ENCODE measurements at regions not wholly inside any gene's neighbourhood (a gene's known extent, or its start where the extent isn't known, plus 50 kb on each side); places are given as distances from the start of the nearest gene placed in this dataset.
"Not testable (repeated sequence)": the region's sequence is repeated elsewhere in the genome, so short reads cannot be mapped to it uniquely, and the experiment has no call there.

GRCh38 chr10:3634646-3635045, 150.4 kb downstream of the KLF6 start:
- DNase-seq (ENCODE audit: low spot score in 2 of 2); FAIRE-seq: not testable (repeated sequence)

GRCh38 chr10:3631701-3632330, 153.2 kb downstream of the KLF6 start:
- no peak for DNase-seq (ENCODE audit: low spot score in 2 of 2)
- no peak for FAIRE-seq

DNA sequence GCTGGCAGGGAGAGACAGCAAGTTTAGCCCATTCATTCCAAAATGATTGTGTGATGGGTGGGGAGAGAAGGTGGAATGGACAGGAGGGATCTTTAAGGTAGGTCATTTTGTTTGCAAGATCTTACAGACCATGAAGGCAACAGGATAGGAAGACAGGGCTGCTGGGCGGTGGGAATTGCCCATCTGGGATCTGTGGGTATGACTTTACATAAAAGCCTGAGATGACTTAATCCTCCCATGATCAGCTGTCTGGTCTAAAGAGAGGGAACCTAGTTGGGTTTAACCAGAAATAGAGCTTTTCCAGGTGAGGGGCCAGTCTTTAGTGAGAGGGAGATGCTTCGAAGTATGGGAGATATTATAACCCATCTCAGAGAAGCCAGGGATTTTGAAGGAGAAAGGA, 153.7 kb downstream of the KLF6 start:
- FAIRE-seq (no peak), DNase-seq (ENCODE audit: low spot score in 2 of 2) (no peak)

DNA sequence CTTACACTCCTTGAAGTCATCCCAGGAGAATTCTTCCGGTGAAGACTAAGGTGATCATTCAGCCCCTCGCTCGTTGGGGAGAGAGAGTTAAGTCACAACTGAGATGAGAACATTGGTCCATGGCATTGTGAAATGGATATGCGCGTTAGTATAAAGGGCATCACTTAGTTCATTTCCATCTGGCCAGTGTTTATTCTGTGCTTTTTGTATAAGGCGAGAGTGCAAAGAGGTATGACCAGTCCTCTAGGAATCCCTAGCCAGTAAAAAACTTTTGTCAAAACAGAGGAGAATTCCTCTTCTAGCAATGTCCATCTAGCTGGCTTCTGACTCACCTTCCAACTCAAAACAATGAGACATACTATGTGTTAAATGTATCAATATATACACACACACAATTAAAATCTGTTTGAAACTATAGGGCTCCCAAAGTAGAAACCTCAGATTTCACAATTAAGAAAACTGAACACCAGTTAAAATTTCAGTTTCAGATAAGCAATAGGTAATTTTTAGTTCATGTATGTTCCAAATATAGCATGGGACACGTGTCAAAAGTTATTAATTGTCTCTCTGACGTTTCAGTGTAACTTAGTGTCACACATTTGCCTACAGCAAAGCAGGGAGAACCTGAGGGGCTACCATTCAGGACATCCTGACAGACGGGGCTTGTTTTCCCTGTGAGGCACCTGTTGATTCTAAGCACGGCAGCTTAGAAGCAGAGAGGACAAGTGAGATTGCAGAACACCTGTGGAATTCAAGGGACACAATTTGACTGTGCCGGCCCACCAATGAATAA, 158.9 kb downstream of the KLF6 start:
- DNase-seq (ENCODE audit: low spot score in 2 of 2), result no peak
- FAIRE-seq, result no peak

DNA sequence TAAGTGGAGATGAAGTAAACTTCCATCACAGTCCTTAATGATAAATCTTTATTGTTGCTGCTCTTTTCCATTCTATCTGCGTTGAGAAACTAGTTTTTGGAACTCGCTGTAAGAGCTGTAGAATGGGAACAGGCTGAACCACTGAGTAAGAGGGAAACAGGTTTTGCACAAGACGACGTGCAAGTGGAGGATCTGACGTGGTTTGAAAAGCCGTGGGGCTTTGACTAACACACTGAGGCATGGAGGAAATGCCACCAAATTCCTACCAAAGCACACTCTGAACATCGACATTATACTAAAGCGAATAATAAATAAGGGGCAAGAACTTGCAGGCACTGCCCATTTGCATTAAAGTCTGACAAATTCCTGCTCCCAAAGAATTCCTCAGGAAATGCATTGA, 160.6 kb downstream of the KLF6 start:
- no peak for FAIRE-seq
- DNase-seq (ENCODE audit: low spot score in 2 of 2), result no peak

- DNase-seq (ENCODE audit: low spot score in 2 of 2) (no peak), FAIRE-seq (no peak)
Measured at GRCh38 chr10:3623746-3624145, 161.3 kb downstream of the KLF6 start.

GRCh38 chr10:3622845-3623621, 162.0 kb downstream of the KLF6 start:
- DNase-seq (ENCODE audit: low spot score in 2 of 2) (no peak), FAIRE-seq (no peak)

DNA sequence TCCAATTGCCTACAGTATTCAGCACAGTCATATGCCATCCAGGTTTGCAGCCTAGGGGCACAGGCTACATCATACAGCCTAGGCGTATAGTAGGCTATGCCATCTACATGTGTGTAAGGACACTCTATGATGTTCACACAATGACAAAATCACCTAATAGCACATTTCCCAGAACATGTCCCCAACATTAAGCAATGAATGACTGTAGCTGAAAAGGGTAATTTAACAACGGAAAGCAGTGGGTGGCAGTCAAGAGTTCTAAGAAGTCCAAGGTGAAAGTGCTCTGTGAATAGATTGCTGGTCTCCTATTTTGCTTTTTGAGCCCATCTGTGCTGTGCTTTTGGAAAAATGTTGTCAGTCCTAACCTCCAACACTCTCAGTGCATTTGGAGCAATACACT, 162.6 kb downstream of the KLF6 start:
- no peak for DNase-seq (ENCODE audit: low spot score in 2 of 2)
- no peak for FAIRE-seq

- no peak for DNase-seq (ENCODE audit: low spot score in 2 of 2)
- FAIRE-seq, result no peak
Measured at GRCh38 chr10:3620818-3621217, 164.2 kb downstream of the KLF6 start.

- DNase-seq (ENCODE audit: low spot score in 2 of 2), result no peak
- FAIRE-seq, result no peak
Measured at GRCh38 chr10:3619241-3619640, 165.8 kb downstream of the KLF6 start.

DNA sequence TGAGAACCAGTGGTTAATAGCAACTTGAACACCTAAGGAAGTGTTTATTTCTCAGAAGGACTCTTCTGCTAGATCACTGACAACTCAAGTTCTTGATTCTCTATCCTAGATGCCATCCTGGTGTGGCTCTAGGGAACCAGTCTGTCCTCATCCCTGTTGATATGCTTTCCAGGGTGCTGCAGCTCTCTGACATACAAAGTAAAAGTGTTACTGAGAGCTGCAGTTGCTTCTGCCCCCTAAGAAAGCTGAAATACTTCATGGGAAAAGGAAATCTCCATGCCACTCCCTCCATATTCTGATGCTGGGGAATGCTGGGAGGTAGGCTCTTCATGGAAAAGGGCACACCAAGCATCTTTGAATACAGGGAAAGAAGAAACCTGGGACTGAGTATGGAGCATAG, 168.1 kb downstream of the KLF6 start:
- no peak for DNase-seq (ENCODE audit: low spot score in 2 of 2)
- FAIRE-seq, result no peak

DNA sequence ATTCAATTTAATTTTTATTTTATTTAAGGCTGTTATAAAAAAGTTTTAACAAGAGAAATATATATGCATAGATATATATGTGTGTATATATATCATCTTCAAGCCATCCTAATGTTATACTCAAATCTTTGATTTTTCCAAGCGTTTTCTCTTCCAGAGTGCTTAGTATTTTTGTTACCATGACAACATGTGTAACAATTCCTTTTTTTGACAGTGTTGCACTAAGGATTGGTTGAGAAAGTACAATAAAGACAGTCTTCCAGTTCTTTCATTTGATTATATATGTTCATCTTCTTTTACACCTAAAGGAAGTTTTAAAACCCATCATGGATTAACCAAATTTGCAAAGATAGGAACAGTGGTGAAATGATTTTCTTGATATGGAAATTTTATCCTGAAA, 171.7 kb downstream of the KLF6 start:
- FAIRE-seq (peak; percentile 36), DNase-seq (ENCODE audit: low spot score in 2 of 2) (no peak)

- DNase-seq (ENCODE audit: low spot score in 2 of 2) (no peak), FAIRE-seq (no peak)
Measured at GRCh38 chr10:3612183-3613001, 172.6 kb downstream of the KLF6 start.

DNA sequence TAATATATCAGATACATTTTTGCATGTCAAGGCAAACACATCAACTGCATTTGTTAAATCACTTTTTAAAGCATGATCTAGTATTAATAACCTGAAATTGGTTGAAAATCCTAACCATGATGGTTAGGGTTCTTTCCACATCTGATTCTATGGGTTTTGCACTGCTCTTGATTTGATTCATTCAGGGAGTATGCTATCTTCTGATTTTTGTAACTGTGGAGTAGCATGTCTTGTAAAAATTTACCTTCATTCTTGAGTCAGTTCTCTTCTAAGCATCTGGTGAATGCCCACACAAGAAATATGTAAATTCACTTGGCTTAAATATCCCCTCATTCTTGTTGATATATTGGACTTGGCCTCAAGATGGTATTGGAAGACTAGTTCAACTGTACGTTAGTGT, 178.7 kb downstream of the KLF6 start:
- FAIRE-seq (no peak), DNase-seq (ENCODE audit: low spot score in 2 of 2) (no peak)

GRCh38 chr10:3605882-3606281, 179.1 kb downstream of the KLF6 start:
- DNase-seq (ENCODE audit: low spot score in 2 of 2) (no peak), FAIRE-seq (no peak)

DNA sequence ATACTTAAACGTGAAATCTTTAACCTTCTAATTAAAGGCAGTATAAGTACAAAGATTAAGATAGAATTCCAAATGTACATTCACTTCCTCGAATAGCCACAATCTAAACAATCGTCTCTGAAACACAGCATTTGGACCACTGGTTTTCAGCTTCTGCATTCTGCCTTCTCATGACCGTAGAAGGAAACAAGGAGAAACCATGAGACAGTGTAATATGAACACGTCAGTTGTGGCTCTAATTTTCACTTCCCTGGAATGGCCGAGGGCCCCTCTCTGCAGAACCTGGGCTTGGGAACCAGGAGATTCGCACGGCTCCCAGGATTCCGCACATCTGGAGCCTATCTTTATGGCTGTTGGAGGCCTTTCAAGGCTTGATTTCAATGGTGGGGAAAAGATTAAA, 189.3 kb downstream of the KLF6 start:
- FAIRE-seq (no peak), DNase-seq (ENCODE audit: low spot score in 2 of 2) (no peak)

GRCh38 chr10:3593611-3594010, 191.4 kb downstream of the KLF6 start:
- FAIRE-seq (no peak), DNase-seq (ENCODE audit: low spot score in 2 of 2) (no peak)

DNA sequence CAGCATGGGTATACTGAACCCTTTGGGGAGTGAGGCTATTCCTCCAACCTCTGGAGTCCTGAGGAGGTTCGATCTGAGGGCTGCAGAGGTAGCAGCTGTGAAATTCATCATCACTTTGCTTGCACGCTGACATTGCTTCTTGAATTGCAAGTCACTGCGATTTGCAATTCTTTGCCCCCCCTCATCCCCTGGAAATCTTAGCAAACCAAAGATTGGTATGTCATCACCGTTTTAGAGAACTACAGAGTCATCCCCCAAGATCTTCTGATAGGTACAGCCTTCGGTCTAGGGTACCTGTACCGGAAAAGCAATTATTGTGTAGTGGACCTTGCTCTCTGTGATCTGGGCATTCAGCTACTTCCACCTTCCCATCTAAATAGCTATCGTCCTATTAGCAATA, 192.6 kb downstream of the KLF6 start:
- no peak for DNase-seq (ENCODE audit: low spot score in 2 of 2)
- FAIRE-seq, result no peak

GRCh38 chr10:3588816-3589215, 196.2 kb downstream of the KLF6 start:
- no peak for DNase-seq (ENCODE audit: low spot score in 2 of 2)
- FAIRE-seq, result no peak

GRCh38 chr10:3588346-3588745, 196.7 kb downstream of the KLF6 start:
- no peak for FAIRE-seq
- DNase-seq (ENCODE audit: low spot score in 2 of 2), result no peak

Measured in frontal cortex (tissue), 3 donors.